B cell (primary cell): ENCODE measurements at regions not wholly inside any gene's neighbourhood (a gene's known extent, or its start where the extent isn't known, plus 50 kb on each side); places are given as distances from the start of the nearest gene placed in this dataset.

Source experiments
- CTCF ChIP-seq: fragments of 200-600 bp; IDR thresholded peaks from one replicate; pipeline ENCODE4 v1.8.0; 2022; ENCODE audit warnings: antibody characterized with exemption, mild to moderate bottlenecking
- EZH2 ChIP-seq: IDR thresholded peaks from 2 replicates; pipeline ENCODE4 v1.6.1; 2012; ENCODE audit warnings: borderline replicate concordance, low read depth, mild to moderate bottlenecking, moderate library complexity, low read length; ENCODE audit not compliant: insufficient read depth, poor library complexity, severe bottlenecking

GRCh38 chr2:34907812-34908211, 1308.7 kb upstream of the FAM98A start:
- no peak for TF ChIP-seq EZH2
- TF ChIP-seq CTCF = no peak
